ENCODE measurements at regions not wholly inside any gene's neighbourhood (a gene's known extent, or its start where the extent isn't known, plus 50 kb on each side); places are given as distances from the start of the nearest gene placed in this dataset.

GRCh38 chr22:19615867-19616581, 91.8 kb upstream of the CLDN5 start:
- no peak for TF ChIP-seq CTCF (IDR thresholded peaks at IDR 0.05 in 2 of 3, conservative IDR thresholded peaks at IDR 0.05 in 1 of 3; ENCODE audit: borderline replicate concordance in 1 of 3, insufficient read depth in 1 of 3, low read depth in 2 of 3, low read length in 2 of 3)
- no peak for TF ChIP-seq RAD21 (IDR thresholded peaks at IDR 0.05; ENCODE audit: low read depth)
- TF ChIP-seq POLR2AphosphoS5 (IDR thresholded peaks at IDR 0.05; ENCODE audit: low read depth, low read length): no peak
